B cell (primary cell): ENCODE measurements at regions not wholly inside any gene's neighbourhood (a gene's known extent, or its start where the extent isn't known, plus 50 kb on each side); places are given as distances from the start of the nearest gene placed in this dataset.

Source experiments
- ATAC-seq: fragments of 200-7000 bp; cut with Tn5 transposase; one replicate; pipeline ENCODE4 v1.10.0; 2021; ENCODE audit warnings: low read depth, mild to moderate bottlenecking, moderate number of reproducible peaks, moderate library complexity
- CTCF ChIA-PET: fragments of 350-600 bp; sonication (Branson Sonifier 250); formaldehyde crosslinking; loops from one replicate; lab custom pipeline; 2021; ENCODE audit warnings: antibody characterized with exemption, inconsistent platforms; lab: Charles Lee
- POLR2A ChIA-PET: fragments of 350-600 bp; sonication (Branson Sonifier 250); formaldehyde crosslinking; loops from one replicate; lab custom pipeline; 2021; ENCODE audit warnings: antibody characterized with exemption; lab: Charles Lee
- DNase-seq: peaks from one replicate; pipeline ENCODE4 v3.0.0; 2013
- H2AFZ ChIP-seq: 2 replicates; pipeline ENCODE4 v1.6.1; 2012; ENCODE audit warnings: mild to moderate bottlenecking, low read depth, low read length; ENCODE audit not compliant: insufficient read depth, poor library complexity, severe bottlenecking
- H3K27ac ChIP-seq, 2 donors: 1 replicate in 1 of 2; 2 replicates in 1 of 2; pipeline ENCODE4 v1.5.1; 2012 to 2013; ENCODE audit warnings: low read length in 2 of 2, mild to moderate bottlenecking in 2 of 2, moderate library complexity in 1 of 2
- H3K27me3 ChIP-seq, 4 experiments: fragments of 200-600 bp in 1 of 4; sonication (generic) in 1 of 4; replicated peaks in 1 of 4; 1 replicate in 2 of 4; 2 replicates in 2 of 4; pipeline versions ENCODE4 v1.6.1 to v1.7.0; 2013 to 2016; ENCODE audit warnings: low read length in 3 of 4, mild to moderate bottlenecking in 2 of 4, mixed read lengths in 1 of 4, moderate library complexity in 1 of 4; ENCODE audit not compliant: insufficient read depth in 4 of 4, control insufficient read depth in 3 of 4; ENCODE audit errors: control extremely low read depth in 1 of 4
- H3K36me3 ChIP-seq, 2 experiments: replicated peaks in 1 of 2; 1 replicate in 1 of 2; 2 replicates in 1 of 2; pipeline versions ENCODE4 v1.6.1 to v1.7.1; 2013; ENCODE audit warnings: low read length in 1 of 2; ENCODE audit not compliant: insufficient read depth in 2 of 2, control insufficient read depth in 1 of 2; ENCODE audit errors: control extremely low read depth in 1 of 2, extremely low read depth in 1 of 2
- H3K4me1 ChIP-seq, 2 donors: fragments of 200-600 bp in 1 of 2; sonication (generic) in 1 of 2; 1 replicate in 1 of 2; 2 replicates in 1 of 2; pipeline versions ENCODE4 v1.5.1 to v1.6.1; 2013 to 2017; ENCODE audit warnings: low read length in 2 of 2; ENCODE audit not compliant: control insufficient read depth in 2 of 2, insufficient read depth in 2 of 2
- H3K4me2 ChIP-seq: replicated peaks from 2 replicates; pipeline ENCODE3; 2012; ENCODE audit warnings: mild to moderate bottlenecking, low read depth, low read length; ENCODE audit not compliant: poor library complexity, severe bottlenecking
- H3K4me3 ChIP-seq, 5 experiments: fragments of 200-600 bp in 1 of 5; sonication (generic) in 1 of 5; 1 replicate in 3 of 5; 2 replicates in 2 of 5; pipeline versions ENCODE4 v1.5.1 to v1.7.0; 2011 to 2016; ENCODE audit warnings: low read length in 4 of 5, mild to moderate bottlenecking in 4 of 5, low read depth in 2 of 5, control low read depth in 1 of 5, moderate library complexity in 1 of 5; ENCODE audit not compliant: insufficient read depth in 1 of 5; ENCODE audit errors: control extremely low read depth in 1 of 5, extremely low read depth in 1 of 5
- H3K79me2 ChIP-seq: fragments of 200-600 bp; sonication (generic); one replicate; pipeline ENCODE4 v1.6.0; 2016; ENCODE audit warnings: low read length; ENCODE audit not compliant: control insufficient read depth, insufficient read depth
- H3K9ac ChIP-seq: fragments of 200-600 bp; sonication (generic); 2 replicates; pipeline ENCODE4 v1.6.1; 2017; ENCODE audit warnings: mild to moderate bottlenecking, low read length, moderate library complexity
- H3K9me3 ChIP-seq, 3 donors: one replicate each; pipeline versions ENCODE4 v1.6.1 to v1.7.1; 2013; ENCODE audit warnings: low read length in 2 of 3; ENCODE audit not compliant: control insufficient read depth in 2 of 3, insufficient read depth in 1 of 3; ENCODE audit errors: control extremely low read depth in 1 of 3
- H4K20me1 ChIP-seq: 2 replicates; pipeline ENCODE4 v1.6.0; 2012; ENCODE audit warnings: mild to moderate bottlenecking, low read length; ENCODE audit not compliant: insufficient read depth, control insufficient read depth, poor library complexity, severe bottlenecking
- H3K27ac Mint-ChIP-seq: one replicate; pipeline ENCODE4 v1.8.0; 2021; ENCODE audit warnings: mixed read lengths
- H3K27me3 Mint-ChIP-seq: one replicate; pipeline ENCODE4 v1.8.0; 2021; ENCODE audit warnings: mixed read lengths
- H3K4me1 Mint-ChIP-seq: one replicate; pipeline ENCODE4 v1.8.0; 2021; ENCODE audit warnings: mixed read lengths
- H3K4me3 Mint-ChIP-seq: one replicate; pipeline ENCODE4 v1.8.0; 2021; ENCODE audit warnings: mixed read lengths
- H3K9me3 Mint-ChIP-seq: one replicate; pipeline ENCODE4 v1.8.0; 2022; ENCODE audit warnings: mixed read lengths; ENCODE audit not compliant: insufficient read depth
- CTCF ChIP-seq: fragments of 200-600 bp; IDR thresholded peaks from one replicate; pipeline ENCODE4 v1.8.0; 2022; ENCODE audit warnings: antibody characterized with exemption, mild to moderate bottlenecking
- EZH2 ChIP-seq: IDR thresholded peaks from 2 replicates; pipeline ENCODE4 v1.6.1; 2012; ENCODE audit warnings: borderline replicate concordance, low read depth, mild to moderate bottlenecking, moderate library complexity, low read length; ENCODE audit not compliant: insufficient read depth, poor library complexity, severe bottlenecking
- whole genome bisulfite sequencing: methylation state at CpG from one replicate; pipeline ENCODE4 v1.1.5; 2013; ENCODE audit warnings: missing lambda C conversion rate; ENCODE audit not compliant: insufficient coverage; 5-methylcytosine and 5-hydroxymethylcytosine counted together
- intact Hi-C: fragments of 100-400 bp; cut with micrococcal nuclease; formaldehyde crosslinking; loops from one replicate; pipeline ENCODE4 v1.10.0; 2022

- no peaks in the 10 kb centered on the region for H3K27me3 Mint-ChIP-seq
- Histone ChIP-seq H2AFZ (no peak overlapping the region), H4K20me1 (no peaks in the 10 kb centered on the region), H3K4me1 (no peaks in the 10 kb centered on the region), H3K79me2 (no peaks in the 10 kb centered on the region), H3K9ac (no peak overlapping the region), H3K36me3 (no peaks in the 10 kb centered on the region), H3K9me3 (peaks cover 0 to 6% (median 0%) of the 10 kb centered on the region in 3 donors), H3K27me3 (no peaks in the 10 kb centered on the region), H3K4me3 (no peak overlapping the region), H3K4me2 (no peak overlapping the region), H3K27ac (no peak overlapping the region)
- H3K9me3 Mint-ChIP-seq = peaks cover 4% of the 10 kb centered on the region
- TF ChIP-seq CTCF = no peak
- no peak for TF ChIP-seq EZH2
- H3K27ac Mint-ChIP-seq = no peak overlapping the region
- ChIA-PET POLR2A (no interaction called here), CTCF (no interaction called here)
- ATAC-seq (no peak), DNase-seq (no peak)
- no CpG with 5 or more reads among the region's 2 CpGs for WGBS
- no peak overlapping the region for H3K4me3 Mint-ChIP-seq
- no peaks in the 10 kb centered on the region for H3K4me1 Mint-ChIP-seq
- intact Hi-C loops = no loop called here
These were observed 221.0 kb upstream of the MMADHC start for GRCh38 chr2:149808556-149808955.

- Histone ChIP-seq H3K36me3 (no peaks in the 10 kb centered on the region), H3K4me2 (no peak overlapping the region), H3K9me3 (peaks cover 0 to 6% (median 0%) of the 10 kb centered on the region in 3 donors), H4K20me1 (no peaks in the 10 kb centered on the region), H3K4me3 (no peak overlapping the region), H2AFZ (no peak overlapping the region), H3K27me3 (no peaks in the 10 kb centered on the region), H3K9ac (no peak overlapping the region), H3K79me2 (no peaks in the 10 kb centered on the region), H3K27ac (no peak overlapping the region), H3K4me1 (no peaks in the 10 kb centered on the region)
- no peaks in the 10 kb centered on the region for H3K27me3 Mint-ChIP-seq
- TF ChIP-seq CTCF (no peak), EZH2 (no peak)
- H3K4me1 Mint-ChIP-seq = no peaks in the 10 kb centered on the region
- ChIA-PET POLR2A (no interaction called here), CTCF (no interaction called here)
- intact Hi-C loops = no loop called here
- DNase-seq (no peak), ATAC-seq (no peak)
- no peak overlapping the region for H3K4me3 Mint-ChIP-seq
- no peak overlapping the region for H3K27ac Mint-ChIP-seq
- no CpG with 5 or more reads among the region's 2 CpGs for WGBS
- H3K9me3 Mint-ChIP-seq = peaks cover 4% of the 10 kb centered on the region
These were observed 219.1 kb upstream of the MMADHC start for GRCh38 chr2:149806651-149807050.
